ENCODE measurements at regions not wholly inside any gene's neighbourhood (a gene's known extent, or its start where the extent isn't known, plus 50 kb on each side); places are given as distances from the start of the nearest gene placed in this dataset.

DNA sequence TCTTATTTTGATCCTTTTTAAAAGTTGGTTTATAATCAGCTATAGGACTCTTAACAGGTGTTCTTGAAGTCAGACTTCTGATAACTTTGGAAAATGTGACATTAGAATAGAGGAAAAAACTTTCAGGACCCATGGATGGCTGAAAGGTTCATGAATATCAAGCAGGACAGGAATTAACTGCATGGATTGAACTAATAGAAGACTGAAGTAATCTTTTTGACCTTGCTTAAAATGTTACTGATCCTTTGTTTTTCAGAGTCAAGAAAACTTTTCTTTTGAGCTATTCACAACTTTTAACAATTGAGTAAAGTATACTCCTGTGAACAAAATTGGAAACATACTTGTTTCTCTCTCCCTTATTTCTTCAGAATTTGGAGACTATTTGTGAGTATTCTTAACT is 79.2 kb downstream of the PLK2 start:
- no peak for DNase-seq (ENCODE audit: low spot score in 2 of 2)
- peaks cover 0 to 13% of the 10 kb centered on the region in 2 donors for H3K9me3 ChIP-seq
- intact Hi-C loops (cut with DNase I; ENCODE audit: low total_unique reads), result no loop called here
- H3K4me3 ChIP-seq, result no peak overlapping the region
- H3K36me3 ChIP-seq, result no peaks in the 10 kb centered on the region
- no peaks in the 10 kb centered on the region for H3K27me3 ChIP-seq
- no peaks in the 10 kb centered on the region for H3K4me1 ChIP-seq
- H3K27ac ChIP-seq, result no peak overlapping the region
- TF ChIP-seq POLR2AphosphoS5 (IDR thresholded peaks at IDR 0.05), result no peak
- TF ChIP-seq, protein P1, sequence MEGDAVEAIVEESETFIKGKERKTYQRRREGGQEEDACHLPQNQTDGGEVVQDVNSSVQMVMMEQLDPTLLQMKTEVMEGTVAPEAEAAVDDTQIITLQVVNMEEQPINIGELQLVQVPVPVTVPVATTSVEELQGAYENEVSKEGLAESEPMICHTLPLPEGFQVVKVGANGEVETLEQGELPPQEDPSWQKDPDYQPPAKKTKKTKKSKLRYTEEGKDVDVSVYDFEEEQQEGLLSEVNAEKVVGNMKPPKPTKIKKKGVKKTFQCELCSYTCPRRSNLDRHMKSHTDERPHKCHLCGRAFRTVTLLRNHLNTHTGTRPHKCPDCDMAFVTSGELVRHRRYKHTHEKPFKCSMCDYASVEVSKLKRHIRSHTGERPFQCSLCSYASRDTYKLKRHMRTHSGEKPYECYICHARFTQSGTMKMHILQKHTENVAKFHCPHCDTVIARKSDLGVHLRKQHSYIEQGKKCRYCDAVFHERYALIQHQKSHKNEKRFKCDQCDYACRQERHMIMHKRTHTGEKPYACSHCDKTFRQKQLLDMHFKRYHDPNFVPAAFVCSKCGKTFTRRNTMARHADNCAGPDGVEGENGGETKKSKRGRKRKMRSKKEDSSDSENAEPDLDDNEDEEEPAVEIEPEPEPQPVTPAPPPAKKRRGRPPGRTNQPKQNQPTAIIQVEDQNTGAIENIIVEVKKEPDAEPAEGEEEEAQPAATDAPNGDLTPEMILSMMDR (IDR thresholded peaks at IDR 0.05), result no peak
- TF ChIP-seq POLR2A (IDR thresholded peaks at IDR 0.05), result no peak

DNA sequence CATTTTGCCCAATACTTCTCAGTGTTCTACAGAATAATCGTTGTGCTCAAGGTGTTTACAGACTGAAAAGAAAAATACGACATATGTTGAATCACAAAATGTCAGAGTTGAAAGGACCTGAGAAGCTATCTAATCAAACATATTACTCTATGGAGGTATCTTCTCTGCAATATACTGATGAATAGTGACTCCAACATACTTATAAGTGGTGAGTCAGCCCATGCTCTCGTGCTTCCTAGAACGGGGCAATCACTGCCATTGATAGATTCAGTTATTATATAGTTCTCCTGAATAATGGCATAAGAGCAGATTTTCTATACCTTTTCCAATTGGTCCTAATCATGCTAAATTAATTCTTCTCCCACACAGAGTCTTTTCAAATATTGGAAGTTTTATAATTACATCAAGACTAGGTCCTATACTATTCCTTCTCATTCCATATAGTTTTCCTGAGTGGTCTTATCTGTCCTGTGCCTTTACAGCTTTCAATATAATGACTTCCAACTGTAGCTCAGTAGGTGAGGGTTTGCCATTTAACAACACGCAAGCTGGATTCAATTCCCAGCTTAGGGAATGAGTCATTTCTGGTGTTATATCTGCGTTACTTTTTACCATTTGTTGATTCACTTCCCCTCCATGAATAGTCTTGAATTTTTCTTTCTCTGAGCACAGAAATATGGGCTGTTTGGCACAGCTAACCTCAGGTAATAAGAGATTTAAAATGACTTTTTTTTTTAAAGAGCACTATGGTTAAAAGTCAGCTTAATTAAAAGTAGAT is 81.1 kb downstream of the PLK2 start:
- H3K27ac ChIP-seq, result no peak overlapping the region
- no peaks in the 10 kb centered on the region for H3K27me3 ChIP-seq
- H3K9me3 ChIP-seq, result peaks cover 0 to 13% of the 10 kb centered on the region in 2 donors
- no peaks in the 10 kb centered on the region for H3K4me1 ChIP-seq
- H3K4me3 ChIP-seq, result no peak overlapping the region
- intact Hi-C loops (cut with DNase I; ENCODE audit: low total_unique reads), result no loop called here
- no peak for TF ChIP-seq POLR2A (IDR thresholded peaks at IDR 0.05)
- TF ChIP-seq, protein P1 (IDR thresholded peaks at IDR 0.05), result no peak
- TF ChIP-seq POLR2AphosphoS5 (IDR thresholded peaks at IDR 0.05), result no peak
- DNase-seq (ENCODE audit: low spot score in 2 of 2), result no peak
- no peaks in the 10 kb centered on the region for H3K36me3 ChIP-seq

DNA sequence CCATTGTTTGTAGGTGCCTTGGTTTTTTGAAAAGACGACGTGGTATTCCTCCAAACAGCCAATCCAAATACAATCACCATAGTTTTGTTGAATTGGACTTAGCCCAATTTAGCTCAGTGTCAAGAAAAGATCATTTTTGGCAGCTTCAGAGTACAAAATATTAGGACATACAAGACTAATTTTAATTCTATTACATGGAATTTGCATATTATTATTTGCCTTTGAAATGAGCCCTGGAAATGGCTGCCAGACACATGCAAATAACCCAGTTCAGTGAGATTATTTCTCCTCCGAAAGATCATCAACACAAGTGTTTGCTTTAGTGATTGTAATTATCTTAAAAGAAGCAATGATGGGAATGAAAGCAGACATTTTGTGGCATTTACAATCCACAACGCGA is 89.3 kb downstream of the PLK2 start:
- Histone ChIP-seq H3K9me3 (no peaks in the 10 kb centered on the region), H3K27ac (no peak overlapping the region), H3K4me3 (no peak overlapping the region), H3K27me3 (no peaks in the 10 kb centered on the region), H3K36me3 (no peaks in the 10 kb centered on the region), H3K4me1 (no peaks in the 10 kb centered on the region)
- intact Hi-C loops (cut with DNase I; ENCODE audit: low total_unique reads), result no loop called here
- no peak for DNase-seq (ENCODE audit: low spot score in 2 of 2)
- no peak for TF ChIP-seq POLR2AphosphoS5 (IDR thresholded peaks at IDR 0.05)
- TF ChIP-seq POLR2A (IDR thresholded peaks at IDR 0.05), result no peak
- TF ChIP-seq, protein P1 (IDR thresholded peaks at IDR 0.05), result no peak

DNA sequence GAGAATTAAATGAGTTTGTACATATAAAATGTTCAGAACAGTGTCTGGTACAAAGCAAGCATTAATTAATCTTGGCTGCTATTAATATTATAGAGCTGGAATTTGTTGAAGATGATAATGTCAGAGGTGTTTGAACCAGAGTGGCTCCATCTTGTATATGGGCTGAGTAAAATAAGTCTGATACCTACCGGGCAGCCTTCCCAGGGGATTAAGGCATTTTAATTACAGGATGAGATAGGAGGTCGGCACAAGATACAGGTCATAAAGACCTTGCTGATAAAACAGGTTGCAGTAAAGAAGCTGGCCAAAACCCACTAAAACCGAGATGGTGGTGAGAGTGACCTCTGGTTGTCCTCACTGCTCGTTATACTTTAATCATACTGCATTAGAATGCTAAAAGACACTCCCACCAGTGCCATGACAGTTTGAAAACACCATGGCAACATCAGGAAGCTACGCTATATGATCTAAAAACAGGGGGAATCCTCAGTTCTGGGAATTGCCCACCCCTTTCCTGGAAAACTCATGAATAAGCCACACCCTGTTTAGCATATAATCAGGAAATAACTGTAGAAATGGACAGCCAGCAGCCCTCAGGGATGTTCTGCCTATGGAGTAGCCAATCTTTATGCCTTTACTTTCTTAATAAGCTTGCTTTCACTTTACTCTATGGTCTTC is 90.2 kb downstream of the PLK2 start:
- H3K4me3 ChIP-seq, result no peak overlapping the region
- no peaks in the 10 kb centered on the region for H3K36me3 ChIP-seq
- H3K4me1 ChIP-seq, result no peaks in the 10 kb centered on the region
- no peak for DNase-seq (ENCODE audit: low spot score in 2 of 2)
- no peak overlapping the region for H3K27ac ChIP-seq
- H3K9me3 ChIP-seq, result no peaks in the 10 kb centered on the region
- TF ChIP-seq, protein P1 (IDR thresholded peaks at IDR 0.05), result no peak
- TF ChIP-seq POLR2A (IDR thresholded peaks at IDR 0.05) (no peak), POLR2AphosphoS5 (IDR thresholded peaks at IDR 0.05) (no peak)
- intact Hi-C loops (cut with DNase I; ENCODE audit: low total_unique reads), result no loop called here
- H3K27me3 ChIP-seq, result no peaks in the 10 kb centered on the region

DNA sequence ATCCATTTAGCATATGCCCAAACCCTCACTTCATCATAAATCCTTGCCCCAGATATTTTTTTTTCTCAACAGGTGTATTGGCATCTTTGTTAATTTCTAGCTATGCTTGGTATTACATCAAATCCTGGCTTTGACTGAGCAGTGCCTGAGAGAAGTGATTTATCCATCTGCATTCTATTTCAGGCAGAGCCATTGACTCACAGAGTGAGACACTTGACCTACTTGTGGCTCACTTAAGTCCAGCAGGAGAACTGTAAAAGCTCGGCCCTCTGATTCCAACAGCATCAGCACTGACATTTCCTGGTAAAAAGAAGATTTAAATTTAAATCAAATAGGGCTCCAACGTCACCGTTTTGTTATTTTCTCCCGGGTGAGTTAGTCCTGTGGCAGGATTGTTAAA is 93.4 kb downstream of the PLK2 start:
- no peak overlapping the region for H3K27ac ChIP-seq
- no peaks in the 10 kb centered on the region for H3K9me3 ChIP-seq
- TF ChIP-seq, protein P1 (IDR thresholded peaks at IDR 0.05), result no peak
- TF ChIP-seq POLR2AphosphoS5 (IDR thresholded peaks at IDR 0.05), result no peak
- no peak for TF ChIP-seq POLR2A (IDR thresholded peaks at IDR 0.05)
- no peaks in the 10 kb centered on the region for H3K36me3 ChIP-seq
- intact Hi-C loops (cut with DNase I; ENCODE audit: low total_unique reads), result no loop called here
- H3K4me3 ChIP-seq, result no peak overlapping the region
- H3K27me3 ChIP-seq, result no peaks in the 10 kb centered on the region
- no peaks in the 10 kb centered on the region for H3K4me1 ChIP-seq
- no peak for DNase-seq (ENCODE audit: low spot score in 2 of 2)

Measured in breast epithelium (tissue), 4 donors.